ENCODE measurements at regions not wholly inside any gene's neighbourhood (a gene's known extent, or its start where the extent isn't known, plus 50 kb on each side); places are given as distances from the start of the nearest gene placed in this dataset.

- no peak for TF ChIP-seq EZH2phosphoT487 (IDR thresholded peaks at IDR 0.05; ENCODE audit: borderline replicate concordance)
- no peak for TF ChIP-seq CTCF (IDR thresholded peaks at IDR 0.05 in 2 of 3, conservative IDR thresholded peaks at IDR 0.05 in 1 of 3; ENCODE audit: borderline replicate concordance in 1 of 3, insufficient read depth in 1 of 3, low read depth in 2 of 3, low read length in 2 of 3)
Observed at GRCh38 chr18:71370671-71371445, 1082.0 kb downstream of the SOCS6 start.

Measured in HCT116 (cell line).